GM12878 (cell line): ENCODE measurements at regions not wholly inside any gene's neighbourhood (a gene's known extent, or its start where the extent isn't known, plus 50 kb on each side); places are given as distances from the start of the nearest gene placed in this dataset.

ENCODE experiments used
- ATF7 ChIP-seq: fragments of 450-650 bp; IDR thresholded peaks from 2 replicates; pipeline ENCODE4 v1.6.1; 2016; ENCODE audit warnings: low read depth, mild to moderate bottlenecking
- BHLHE40 ChIP-seq, 2 experiments: fragments of 450-650 bp in 1 of 2; IDR thresholded peaks; 2 replicates each; pipeline ENCODE4 v1.6.1; 2011 to 2017; ENCODE audit warnings: low read depth in 2 of 2, borderline replicate concordance in 1 of 2, improper control_type of control experiment in 1 of 2, low read length in 1 of 2, mild to moderate bottlenecking in 1 of 2
- TF ChIP-seq, protein P1 (sequence below): IDR thresholded peaks from 2 replicates; pipeline ENCODE4 v1.6.1; 2012; ENCODE audit warnings: low read length, inconsistent platforms
- TF ChIP-seq, protein P2 (sequence below): IDR thresholded peaks from 2 replicates; pipeline ENCODE4 v1.6.1; 2011; ENCODE audit warnings: low read depth, low read length, improper control_type of control experiment, borderline replicate concordance

DNA sequence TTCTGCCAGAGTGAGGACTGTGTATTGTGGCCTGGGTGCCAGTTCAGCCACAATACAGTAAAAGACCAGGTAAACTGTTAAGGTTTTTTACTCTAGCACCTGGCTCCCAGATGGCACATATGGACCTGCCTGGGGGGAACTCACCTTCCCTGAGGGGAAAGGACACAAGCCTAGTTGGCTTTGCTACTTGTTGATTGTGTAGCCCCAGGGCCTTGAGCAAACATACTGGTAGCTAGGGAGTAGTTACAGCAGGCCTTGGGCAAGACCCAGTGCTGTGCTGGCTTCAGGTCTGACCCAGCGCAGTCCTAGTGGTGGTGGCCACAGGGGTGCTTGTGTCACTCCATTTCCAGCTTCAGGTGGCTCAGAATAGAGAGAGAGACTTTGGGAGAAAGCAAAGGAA lies 216.4 kb downstream of the KLHL28 start:
- TF ChIP-seq ATF7, result no peak
- TF ChIP-seq, protein P1, sequence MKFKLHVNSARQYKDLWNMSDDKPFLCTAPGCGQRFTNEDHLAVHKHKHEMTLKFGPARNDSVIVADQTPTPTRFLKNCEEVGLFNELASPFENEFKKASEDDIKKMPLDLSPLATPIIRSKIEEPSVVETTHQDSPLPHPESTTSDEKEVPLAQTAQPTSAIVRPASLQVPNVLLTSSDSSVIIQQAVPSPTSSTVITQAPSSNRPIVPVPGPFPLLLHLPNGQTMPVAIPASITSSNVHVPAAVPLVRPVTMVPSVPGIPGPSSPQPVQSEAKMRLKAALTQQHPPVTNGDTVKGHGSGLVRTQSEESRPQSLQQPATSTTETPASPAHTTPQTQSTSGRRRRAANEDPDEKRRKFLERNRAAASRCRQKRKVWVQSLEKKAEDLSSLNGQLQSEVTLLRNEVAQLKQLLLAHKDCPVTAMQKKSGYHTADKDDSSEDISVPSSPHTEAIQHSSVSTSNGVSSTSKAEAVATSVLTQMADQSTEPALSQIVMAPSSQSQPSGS, result no peak
- no peak for TF ChIP-seq BHLHE40 (IDR thresholded peaks at IDR 0.05; ENCODE audit: borderline replicate concordance in 1 of 2, low read depth in 2 of 2, low read length in 1 of 2)
- TF ChIP-seq, protein P2, sequence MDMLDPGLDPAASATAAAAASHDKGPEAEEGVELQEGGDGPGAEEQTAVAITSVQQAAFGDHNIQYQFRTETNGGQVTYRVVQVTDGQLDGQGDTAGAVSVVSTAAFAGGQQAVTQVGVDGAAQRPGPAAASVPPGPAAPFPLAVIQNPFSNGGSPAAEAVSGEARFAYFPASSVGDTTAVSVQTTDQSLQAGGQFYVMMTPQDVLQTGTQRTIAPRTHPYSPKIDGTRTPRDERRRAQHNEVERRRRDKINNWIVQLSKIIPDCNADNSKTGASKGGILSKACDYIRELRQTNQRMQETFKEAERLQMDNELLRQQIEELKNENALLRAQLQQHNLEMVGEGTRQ, result no peak
